Stomach (tissue), 4 donors: ENCODE measurements at regions not wholly inside any gene's neighbourhood (a gene's known extent, or its start where the extent isn't known, plus 50 kb on each side); places are given as distances from the start of the nearest gene placed in this dataset.

Source experiments
- POLR2AphosphoS5 ChIP-seq, 3 donors: sonication (generic); formaldehyde crosslinking; IDR thresholded peaks; one replicate each; pipeline ENCODE4 v1.6.1; 2016; ENCODE audit warnings: antibody characterized with exemption in 3 of 3
- TF ChIP-seq, protein P1 (sequence below), 7 experiments: fragments of 450-650 bp in 4 of 7; fragments of 200-600 bp in 3 of 7; sonication (generic) in 3 of 7; IDR thresholded peaks; one replicate each; pipeline ENCODE4 v1.5.1; 2016 to 2019; ENCODE audit warnings: antibody characterized with exemption in 7 of 7, control low read depth in 2 of 7, mild to moderate bottlenecking in 1 of 7

DNA sequence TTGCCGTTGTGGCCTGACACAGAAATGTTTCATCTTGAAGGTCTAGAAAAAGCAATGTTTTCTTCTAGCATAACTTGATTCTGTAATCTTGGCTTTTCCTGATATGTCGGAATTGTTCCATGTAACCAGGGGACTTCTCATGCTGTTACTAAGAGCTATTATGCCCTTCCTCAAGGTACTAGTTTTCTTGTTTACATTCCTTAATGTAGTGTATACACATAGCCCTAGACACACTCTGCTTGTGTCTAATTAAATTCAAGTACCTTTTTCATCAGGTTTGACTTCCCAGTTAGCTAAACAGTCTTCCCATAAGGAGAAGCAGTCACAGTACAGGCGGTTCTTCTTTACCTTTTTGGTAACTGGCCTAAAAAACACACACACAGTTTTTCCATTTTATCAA is 89.4 kb upstream of the KCNK12 start:
- TF ChIP-seq, protein P1, sequence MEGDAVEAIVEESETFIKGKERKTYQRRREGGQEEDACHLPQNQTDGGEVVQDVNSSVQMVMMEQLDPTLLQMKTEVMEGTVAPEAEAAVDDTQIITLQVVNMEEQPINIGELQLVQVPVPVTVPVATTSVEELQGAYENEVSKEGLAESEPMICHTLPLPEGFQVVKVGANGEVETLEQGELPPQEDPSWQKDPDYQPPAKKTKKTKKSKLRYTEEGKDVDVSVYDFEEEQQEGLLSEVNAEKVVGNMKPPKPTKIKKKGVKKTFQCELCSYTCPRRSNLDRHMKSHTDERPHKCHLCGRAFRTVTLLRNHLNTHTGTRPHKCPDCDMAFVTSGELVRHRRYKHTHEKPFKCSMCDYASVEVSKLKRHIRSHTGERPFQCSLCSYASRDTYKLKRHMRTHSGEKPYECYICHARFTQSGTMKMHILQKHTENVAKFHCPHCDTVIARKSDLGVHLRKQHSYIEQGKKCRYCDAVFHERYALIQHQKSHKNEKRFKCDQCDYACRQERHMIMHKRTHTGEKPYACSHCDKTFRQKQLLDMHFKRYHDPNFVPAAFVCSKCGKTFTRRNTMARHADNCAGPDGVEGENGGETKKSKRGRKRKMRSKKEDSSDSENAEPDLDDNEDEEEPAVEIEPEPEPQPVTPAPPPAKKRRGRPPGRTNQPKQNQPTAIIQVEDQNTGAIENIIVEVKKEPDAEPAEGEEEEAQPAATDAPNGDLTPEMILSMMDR (IDR thresholded peaks at IDR 0.05): no peak
- no peak for TF ChIP-seq POLR2AphosphoS5 (IDR thresholded peaks at IDR 0.05)
